PC-3 (cell line): ENCODE measurements at regions not wholly inside any gene's neighbourhood (a gene's known extent, or its start where the extent isn't known, plus 50 kb on each side); places are given as distances from the start of the nearest gene placed in this dataset.

Experiments used
- ATAC-seq: fragments of 200-7000 bp; cut with Tn5 transposase; 2 replicates; pipeline ENCODE4 v1.9.1; 2020; ENCODE audit warnings: mild to moderate bottlenecking, moderate library complexity
- BruUV-seq: library from RNA; stranded (reverse); fragments of 400-500 nt; replicated peaks from 2 replicates; lab custom pipeline; 2021; lab: Mats Ljungman, UMichigan
- CTCF ChIA-PET: fragments of 300-600 bp; sonication (Branson Sonifier 250); formaldehyde crosslinking; loops from one replicate; lab custom pipeline; 2022; ENCODE audit warnings: antibody characterized with exemption; lab: Charles Lee
- POLR2A ChIA-PET: fragments of 300-600 bp; sonication (Branson Sonifier 250); formaldehyde crosslinking; loops from one replicate; lab custom pipeline; 2022; ENCODE audit warnings: antibody characterized with exemption; ENCODE audit not compliant: unreplicated experiment; lab: Charles Lee
- DNase-seq: peaks from one replicate; pipeline ENCODE4 v3.0.0-alpha.2; 2015
- H2AFZ ChIP-seq: fragments of 300-600 bp; sonication (generic); 2 replicates; pipeline ENCODE4 v1.6.0; 2016; ENCODE audit warnings: antibody characterized with exemption, low read length
- H3F3A ChIP-seq: fragments of 300-600 bp; sonication (generic); one replicate; pipeline ENCODE4 v1.6.0; 2017; ENCODE audit warnings: antibody characterized with exemption, low read length, control low read depth, mild to moderate bottlenecking; ENCODE audit not compliant: unreplicated experiment
- H3K27ac ChIP-seq: fragments of 300-600 bp; sonication (generic); 2 replicates; pipeline ENCODE4 v1.5.1; 2016; ENCODE audit warnings: mild to moderate bottlenecking, low read length
- H3K27me3 ChIP-seq: fragments of 300-600 bp; sonication (generic); 2 replicates; pipeline ENCODE4 v1.6.1; 2016; ENCODE audit warnings: low read length, mixed read lengths
- H3K36me3 ChIP-seq: fragments of 300-600 bp; sonication (generic); 2 replicates; pipeline ENCODE4 v1.6.1; 2016; ENCODE audit warnings: low read depth, mixed run types, low read length, mixed read lengths
- H3K4me1 ChIP-seq: fragments of 300-600 bp; sonication (generic); 2 replicates; pipeline ENCODE4 v1.5.1; 2016; ENCODE audit warnings: low read length; ENCODE audit not compliant: insufficient read depth
- H3K4me2 ChIP-seq: fragments of 300-600 bp; sonication (generic); 2 replicates; pipeline ENCODE4 v1.6.0; 2016; ENCODE audit warnings: low read length
- H3K4me3 ChIP-seq: fragments of 300-600 bp; sonication (generic); 2 replicates; pipeline ENCODE4 v1.5.1; 2016; ENCODE audit warnings: mild to moderate bottlenecking, low read length, mixed read lengths
- H3K79me2 ChIP-seq: fragments of 300-600 bp; sonication (generic); 2 replicates; pipeline ENCODE4 v1.6.1; 2017; ENCODE audit warnings: low read length, mixed read lengths
- H3K9ac ChIP-seq: fragments of 300-600 bp; sonication (generic); 2 replicates; pipeline ENCODE4 v1.6.0; 2016; ENCODE audit warnings: mild to moderate bottlenecking, low read length
- H3K9me2 ChIP-seq: fragments of 300-600 bp; sonication (generic); replicated peaks from 2 replicates; pipeline ENCODE4 v1.6.1; 2016; ENCODE audit warnings: mixed run types, low read length, mixed read lengths
- H3K9me3 ChIP-seq: fragments of 300-600 bp; sonication (generic); 2 replicates; pipeline ENCODE4 v1.6.1; 2016; ENCODE audit warnings: low read length, mixed read lengths
- H4K20me1 ChIP-seq: fragments of 300-600 bp; sonication (generic); 2 replicates; pipeline ENCODE4 v1.6.1; 2016; ENCODE audit warnings: low read length, mixed read lengths
- CTCF ChIP-seq: fragments of 300-600 bp; sonication (generic); conservative IDR thresholded peaks from 2 replicates; pipeline ENCODE4 v1.5.1; 2017; ENCODE audit warnings: antibody characterized with exemption, low read depth, mild to moderate bottlenecking, low read length
- EZH2 ChIP-seq: fragments of 300-600 bp; sonication (generic); IDR thresholded peaks from one replicate; pipeline ENCODE4 v1.6.1; 2017; ENCODE audit warnings: antibody characterized with exemption, mild to moderate bottlenecking, low read length; ENCODE audit not compliant: unreplicated experiment
- EZH2phosphoT487 ChIP-seq: fragments of 300-600 bp; sonication (generic); IDR thresholded peaks from 2 replicates; pipeline ENCODE4 v1.6.1; 2018; ENCODE audit warnings: mild to moderate bottlenecking, antibody characterized with exemption, low read length, borderline replicate concordance
- intact Hi-C: fragments of 100-400 bp; cut with micrococcal nuclease; formaldehyde crosslinking; loops from 2 replicates; pipeline ENCODE4 v1.9.0; 2023

GRCh38 chr12:63480186-63480585 lies 188.1 kb downstream of the DPY19L2 start:
- Histone ChIP-seq H3K9ac (no peak overlapping the region), H3K36me3 (no peaks in the 10 kb centered on the region), H2AFZ (no peak overlapping the region), H3K27me3 (peaks cover 26% of the 10 kb centered on the region), H3F3A (no peaks in the 10 kb centered on the region), H4K20me1 (no peaks in the 10 kb centered on the region), H3K4me3 (no peak overlapping the region), H3K9me3 (no peaks in the 10 kb centered on the region), H3K9me2 (no peaks in the 10 kb centered on the region), H3K4me2 (no peak overlapping the region), H3K79me2 (no peaks in the 10 kb centered on the region), H3K27ac (no peak overlapping the region), H3K4me1 (no peaks in the 10 kb centered on the region)
- intact Hi-C loops: no loop called here
- BruUV-seq: no TSS peak
- TF ChIP-seq EZH2phosphoT487 (no peak), EZH2 (no peak), CTCF (no peak)
- DNase-seq (no peak), ATAC-seq (no peak)
- ChIA-PET CTCF (no interaction called here), POLR2A (no interaction called here)

GRCh38 chr12:63470161-63470560 lies 198.1 kb downstream of the DPY19L2 start:
- CTCF ChIA-PET: no interaction called here
- peaks cover 24% of the 10 kb centered on the region; the same call in 1 of the 2 replicates for H3K27me3 ChIP-seq
- TF ChIP-seq EZH2 (no peak), CTCF (no peak), EZH2phosphoT487 (no peak)

GRCh38 chr12:63467951-63468350 lies 200.3 kb downstream of the DPY19L2 start:
- TF ChIP-seq EZH2 (no peak), EZH2phosphoT487 (no peak), CTCF (no peak)
- H3K9ac ChIP-seq: no peak overlapping the region
- no peaks in the 10 kb centered on the region for H3K9me3 ChIP-seq
- CTCF ChIA-PET: no interaction called here
- no peak overlapping the region for H3K27ac ChIP-seq
- ATAC-seq (no peak), DNase-seq (no peak)
- H3K4me1 ChIP-seq: no peaks in the 10 kb centered on the region
- H3K79me2 ChIP-seq: no peaks in the 10 kb centered on the region
- intact Hi-C loops: no loop called here
- H3K9me2 ChIP-seq: no peaks in the 10 kb centered on the region
- H3K27me3 ChIP-seq: peaks cover 16% of the 10 kb centered on the region; the same call in 1 of the 2 replicates
- H2AFZ ChIP-seq: no peak overlapping the region
- BruUV-seq: no TSS peak
- H3F3A ChIP-seq: no peaks in the 10 kb centered on the region
- H3K36me3 ChIP-seq: no peaks in the 10 kb centered on the region
- no peak overlapping the region for H3K4me2 ChIP-seq
- H4K20me1 ChIP-seq: no peaks in the 10 kb centered on the region
- POLR2A ChIA-PET: no interaction called here
- no peak overlapping the region for H3K4me3 ChIP-seq

More at GRCh38 chr12:63470161-63470560, 198.1 kb downstream of the DPY19L2 start:
- Histone ChIP-seq H3K9ac (no peak overlapping the region), H3K79me2 (no peaks in the 10 kb centered on the region), H3K4me3 (no peak overlapping the region), H3K9me2 (no peaks in the 10 kb centered on the region), H4K20me1 (no peaks in the 10 kb centered on the region), H3F3A (no peaks in the 10 kb centered on the region), H3K4me1 (no peaks in the 10 kb centered on the region), H3K9me3 (no peaks in the 10 kb centered on the region), H3K4me2 (no peak overlapping the region), H3K27ac (no peak overlapping the region), H3K36me3 (no peaks in the 10 kb centered on the region), H2AFZ (no peak overlapping the region)
- no peak for ATAC-seq
- POLR2A ChIA-PET: no interaction called here
- no TSS peak for BruUV-seq
- intact Hi-C loops: no loop called here
- no peak for DNase-seq
